Cardiac muscle cell (in vitro differentiated cells and primary cell): ENCODE measurements at regions not wholly inside any gene's neighbourhood (a gene's known extent, or its start where the extent isn't known, plus 50 kb on each side); places are given as distances from the start of the nearest gene placed in this dataset.
A peak's percentile ranks its signal among the peaks of the same experiment; 100 is the strongest.
"Not testable (repeated sequence)": the region's sequence is repeated elsewhere in the genome, so short reads cannot be mapped to it uniquely, and the experiment has no call there.

ENCODE experiments used
- DNase-seq, 2 donors: peaks; one replicate each; pipeline versions ENCODE4 v3.0.0 to v3.0.0-alpha.2; 2010 to 2017; ENCODE audit warnings: low read depth in 1 of 2, low spot score in 1 of 2
- H3K27ac ChIP-seq: fragments of 200-600 bp; sonication (generic); 2 replicates; pipeline ENCODE4 v1.5.1; 2016
- H3K27me3 ChIP-seq: fragments of 200-600 bp; sonication (generic); 2 replicates; pipeline ENCODE4 v1.6.0; 2016; ENCODE audit warnings: control low read depth
- H3K36me3 ChIP-seq: fragments of 200-600 bp; sonication (generic); 2 replicates; pipeline ENCODE4 v1.5.1; 2016; ENCODE audit warnings: control low read depth
- H3K4me1 ChIP-seq: fragments of 200-600 bp; sonication (generic); 2 replicates; pipeline ENCODE4 v1.8.1; 2017; ENCODE audit warnings: low read depth, mild to moderate bottlenecking, mixed run types
- H3K4me3 ChIP-seq: fragments of 200-600 bp; sonication (generic); 2 replicates; pipeline ENCODE4 v1.5.1; 2016; ENCODE audit warnings: mild to moderate bottlenecking
- H3K9me3 ChIP-seq: fragments of 200-600 bp; sonication (generic); 2 replicates; pipeline ENCODE4 v1.5.1; 2017; ENCODE audit warnings: low read depth, mild to moderate bottlenecking, control low read depth
- CTCF ChIP-seq: IDR thresholded peaks from 2 replicates; pipeline ENCODE4 v1.5.1; 2012; ENCODE audit warnings: low read depth, mild to moderate bottlenecking, low read length

DNA sequence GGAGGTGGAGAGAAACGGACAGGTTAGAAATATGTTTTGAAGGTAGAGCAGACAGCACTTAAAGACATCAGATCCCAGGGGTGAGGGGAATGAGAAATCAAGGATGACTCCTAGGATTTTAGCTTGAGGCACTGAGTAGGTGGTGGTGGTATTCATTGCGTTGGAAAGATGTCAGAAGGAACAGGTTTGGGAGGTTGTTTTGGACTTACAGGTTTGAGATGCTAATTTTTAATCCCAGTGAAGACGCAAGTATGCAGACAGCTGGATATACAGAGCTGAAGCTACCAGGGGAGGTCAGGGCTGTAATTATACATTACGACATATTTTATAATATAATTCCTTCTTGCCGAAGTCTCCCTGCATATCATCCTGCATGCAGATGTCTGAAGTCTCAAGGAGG, 433.3 kb downstream of the XYLT1 start:
- TF ChIP-seq CTCF = no peak
- no peak overlapping the region for H3K4me3 ChIP-seq
- no peaks in the 10 kb centered on the region for H3K27me3 ChIP-seq
- no peaks in the 10 kb centered on the region for H3K9me3 ChIP-seq
- H3K27ac ChIP-seq = no peak overlapping the region
- DNase-seq = no peak
- no peaks in the 10 kb centered on the region for H3K36me3 ChIP-seq
- H3K4me1 ChIP-seq = no peaks in the 10 kb centered on the region

DNA sequence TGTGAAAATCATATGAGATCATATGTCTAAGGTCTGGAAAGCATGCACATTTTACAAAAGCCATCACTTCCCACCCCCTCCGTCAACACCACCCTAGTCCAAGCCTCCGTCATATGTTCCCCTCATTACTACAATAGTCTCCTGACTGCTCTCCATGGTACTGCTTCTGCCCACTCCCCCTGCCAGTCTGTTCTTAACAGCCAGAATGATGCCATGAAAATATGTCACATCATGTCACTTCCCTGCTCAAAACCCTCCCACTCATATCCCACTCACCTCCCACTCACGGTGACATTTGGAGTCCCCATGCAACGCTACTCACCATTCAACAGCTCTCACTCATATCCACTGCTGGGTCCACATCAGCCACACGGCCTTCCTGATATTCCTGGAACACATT, 432.3 kb downstream of the XYLT1 start:
- H3K9me3 ChIP-seq = no peaks in the 10 kb centered on the region
- peak in 1 of 2 donors; percentile 34 for DNase-seq
- no peak overlapping the region for H3K4me3 ChIP-seq
- H3K27ac ChIP-seq = no peak overlapping the region
- H3K4me1 ChIP-seq = no peaks in the 10 kb centered on the region
- H3K36me3 ChIP-seq = no peaks in the 10 kb centered on the region
- no peaks in the 10 kb centered on the region for H3K27me3 ChIP-seq
- no peak for TF ChIP-seq CTCF

- H3K36me3 ChIP-seq, H3K4me3 ChIP-seq, H3K9me3 ChIP-seq, H3K27me3 ChIP-seq, DNase-seq, H3K4me1 ChIP-seq, H3K27ac ChIP-seq: not testable (repeated sequence)
These were observed 421.7 kb downstream of the XYLT1 start for GRCh38 chr16:17049109-17049508.

- no peak for TF ChIP-seq CTCF
- no peak for DNase-seq
- no peaks in the 10 kb centered on the region for H3K9me3 ChIP-seq
These were observed 420.3 kb downstream of the XYLT1 start for GRCh38 chr16:17050468-17050867.

More at GRCh38 chr16:17050468-17050867, 420.3 kb downstream of the XYLT1 start:
- no peak overlapping the region for H3K27ac ChIP-seq
- no peak overlapping the region for H3K4me3 ChIP-seq
- H3K27me3 ChIP-seq = no peaks in the 10 kb centered on the region
- H3K4me1 ChIP-seq = no peaks in the 10 kb centered on the region
- no peaks in the 10 kb centered on the region for H3K36me3 ChIP-seq
